H9 (cell line): ENCODE measurements at regions not wholly inside any gene's neighbourhood (a gene's known extent, or its start where the extent isn't known, plus 50 kb on each side); places are given as distances from the start of the nearest gene placed in this dataset.

Source experiments
- DNase-seq: peaks from one replicate; pipeline ENCODE4 v3.0.0-alpha.2; 2017
- H2AFZ ChIP-seq: one replicate; pipeline ENCODE4 v1.6.1; 2013; ENCODE audit warnings: mild to moderate bottlenecking, low read length, control low read depth, moderate library complexity
- H2AK5ac ChIP-seq: 2 replicates; pipeline ENCODE4 v1.6.1; 2013; ENCODE audit warnings: low read length, control low read depth, mixed read lengths; ENCODE audit not compliant: insufficient read length
- H2BK120ac ChIP-seq: one replicate; pipeline ENCODE4 v1.6.1; 2013; ENCODE audit warnings: low read depth, mild to moderate bottlenecking, low read length, control low read depth, inconsistent platforms; ENCODE audit not compliant: poor library complexity, severe bottlenecking
- H2BK12ac ChIP-seq: 2 replicates; pipeline ENCODE4 v1.6.1; 2013; ENCODE audit warnings: low read length, control low read depth, mixed read lengths, low read depth; ENCODE audit not compliant: insufficient read length
- H2BK15ac ChIP-seq: 2 replicates; pipeline ENCODE4 v1.6.1; 2013; ENCODE audit warnings: low read depth, low read length, control low read depth
- H2BK20ac ChIP-seq: one replicate; pipeline ENCODE4 v1.6.1; 2013; ENCODE audit warnings: low read depth, mild to moderate bottlenecking, low read length, control low read depth, inconsistent platforms; ENCODE audit not compliant: poor library complexity, severe bottlenecking
- H2BK5ac ChIP-seq: 2 replicates; pipeline ENCODE4 v1.6.1; 2013; ENCODE audit warnings: low read length, control low read depth, mixed read lengths; ENCODE audit not compliant: insufficient read length
- H3K14ac ChIP-seq: 2 replicates; pipeline ENCODE4 v1.6.1; 2013; ENCODE audit warnings: low read length, control low read depth; ENCODE audit not compliant: insufficient read depth
- H3K18ac ChIP-seq: 2 replicates; pipeline ENCODE4 v1.6.1; 2013; ENCODE audit warnings: low read depth, mild to moderate bottlenecking, mixed read lengths, low read length, control low read depth; ENCODE audit not compliant: insufficient read length
- H3K23ac ChIP-seq: 2 replicates; pipeline ENCODE4 v1.6.1; 2013; ENCODE audit warnings: low read length, control low read depth, mixed read lengths, low read depth; ENCODE audit not compliant: insufficient read length
- H3K23me2 ChIP-seq: 2 replicates; pipeline ENCODE4 v1.6.1; 2013; ENCODE audit warnings: low read depth, mild to moderate bottlenecking, mixed read lengths, low read length, control low read depth; ENCODE audit not compliant: insufficient read length, poor library complexity, severe bottlenecking
- H3K27ac ChIP-seq: 2 replicates; pipeline ENCODE4 v1.5.1; 2013; ENCODE audit warnings: low read length, control low read depth, mixed read lengths, low read depth; ENCODE audit not compliant: insufficient read length
- H3K27me3 ChIP-seq: 2 replicates; pipeline ENCODE4 v1.6.1; 2013; ENCODE audit warnings: low read length, control low read depth, inconsistent platforms; ENCODE audit not compliant: insufficient read depth
- H3K4ac ChIP-seq: 2 replicates; pipeline ENCODE4 v1.6.1; 2013; ENCODE audit warnings: low read depth, mild to moderate bottlenecking, control low read depth, inconsistent platforms, low read length, moderate library complexity
- H3K4me1 ChIP-seq: 2 replicates; pipeline ENCODE4 v1.6.1; 2013; ENCODE audit warnings: low read length, control low read depth, inconsistent platforms; ENCODE audit not compliant: insufficient read depth
- H3K4me2 ChIP-seq: 2 replicates; pipeline ENCODE4 v1.6.1; 2013; ENCODE audit warnings: low read length, control low read depth, mixed read lengths; ENCODE audit not compliant: insufficient read length, insufficient read depth
- H3K56ac ChIP-seq: 2 replicates; pipeline ENCODE4 v1.6.1; 2013; ENCODE audit warnings: low read depth, mild to moderate bottlenecking, mixed read lengths, low read length, control low read depth; ENCODE audit not compliant: insufficient read length
- H3K79me1 ChIP-seq: 2 replicates; pipeline ENCODE4 v1.6.1; 2013; ENCODE audit warnings: low read depth, mild to moderate bottlenecking, moderate library complexity, low read length, control low read depth, inconsistent platforms; ENCODE audit not compliant: insufficient read depth, poor library complexity, severe bottlenecking
- H3K79me2 ChIP-seq: 2 replicates; pipeline ENCODE4 v1.6.1; 2013; ENCODE audit warnings: low read length, control low read depth, inconsistent platforms; ENCODE audit not compliant: insufficient read depth
- H3K9ac ChIP-seq: 2 replicates; pipeline ENCODE4 v1.6.1; 2013; ENCODE audit warnings: low read length, control low read depth, mixed read lengths; ENCODE audit not compliant: insufficient read length; ENCODE audit errors: extremely low read depth
- H3K9me3 ChIP-seq: one replicate; pipeline ENCODE4 v1.6.1; 2013; ENCODE audit warnings: low read depth, low read length, inconsistent platforms; ENCODE audit not compliant: control insufficient read depth
- H3T11ph ChIP-seq: one replicate; pipeline ENCODE4 v1.6.1; 2013; ENCODE audit warnings: mild to moderate bottlenecking, low read length, control low read depth, inconsistent platforms
- H4K20me1 ChIP-seq: one replicate; pipeline ENCODE4 v1.6.1; 2013; ENCODE audit not compliant: control insufficient read depth, insufficient read length, insufficient read depth
- H4K5ac ChIP-seq: 2 replicates; pipeline ENCODE4 v1.6.1; 2013; ENCODE audit warnings: low read depth, mild to moderate bottlenecking, mixed read lengths, low read length, control low read depth; ENCODE audit not compliant: insufficient read length
- H4K8ac ChIP-seq: replicated peaks from 2 replicates; pipeline ENCODE4 v1.6.1; 2013; ENCODE audit warnings: low read length, control low read depth, mixed read lengths, low read depth; ENCODE audit not compliant: insufficient read length
- H4K91ac ChIP-seq: 2 replicates; pipeline ENCODE4 v1.6.1; 2013; ENCODE audit warnings: low read depth, mild to moderate bottlenecking, moderate library complexity, mixed read lengths, low read length, control low read depth; ENCODE audit not compliant: insufficient read length
- H3K27ac Mint-ChIP-seq, 3 experiments: 2 replicates in 2 of 3; 3 replicates in 1 of 3; pipeline ENCODE4 v1.8.0; 2020 to 2021; ENCODE audit warnings: mixed read lengths in 3 of 3, mild to moderate bottlenecking in 1 of 3, moderate library complexity in 1 of 3
- H3K27me3 Mint-ChIP-seq: 2 replicates; pipeline ENCODE4 v1.8.0; 2021; ENCODE audit warnings: low read depth, mild to moderate bottlenecking, moderate library complexity, mixed read lengths
- H3K36me3 Mint-ChIP-seq, 3 experiments: 2 replicates in 2 of 3; 3 replicates in 1 of 3; pipeline ENCODE4 v1.8.0; 2020 to 2021; ENCODE audit warnings: low read depth in 3 of 3, mixed read lengths in 3 of 3; ENCODE audit not compliant: insufficient read depth in 1 of 3
- H3K4me1 Mint-ChIP-seq, 2 experiments: 2 replicates each; pipeline ENCODE4 v1.8.0; 2020; ENCODE audit warnings: mixed read lengths in 2 of 2
- H3K4me3 Mint-ChIP-seq, 2 experiments: 2 replicates in 1 of 2; 3 replicates in 1 of 2; pipeline ENCODE4 v1.8.0; 2020 to 2021; ENCODE audit warnings: mild to moderate bottlenecking in 2 of 2, mixed read lengths in 2 of 2, moderate library complexity in 1 of 2
- H3K9me3 Mint-ChIP-seq, 2 experiments: 2 replicates in 1 of 2; 3 replicates in 1 of 2; pipeline ENCODE4 v1.8.0; 2020; ENCODE audit warnings: mild to moderate bottlenecking in 2 of 2, mixed read lengths in 2 of 2, moderate library complexity in 1 of 2
- CTCF ChIP-seq: fragments of 200-600 bp; sonication (generic); conservative IDR thresholded peaks from 3 replicates; pipeline ENCODE4 v1.8.0; 2021; ENCODE audit warnings: antibody characterized with exemption, mild to moderate bottlenecking
- WGBS: extraction: QIAGEN DNeasy Blood & Tissue Kit; methylation state at CpG from one replicate; pipeline ENCODE4 v1.1.7; 2013; ENCODE audit warnings: missing lambda C conversion rate, low lambda C conversion rate, mixed read lengths; ENCODE audit not compliant: insufficient read length; ENCODE audit errors: extremely low coverage; 5-methylcytosine and 5-hydroxymethylcytosine counted together

DNA sequence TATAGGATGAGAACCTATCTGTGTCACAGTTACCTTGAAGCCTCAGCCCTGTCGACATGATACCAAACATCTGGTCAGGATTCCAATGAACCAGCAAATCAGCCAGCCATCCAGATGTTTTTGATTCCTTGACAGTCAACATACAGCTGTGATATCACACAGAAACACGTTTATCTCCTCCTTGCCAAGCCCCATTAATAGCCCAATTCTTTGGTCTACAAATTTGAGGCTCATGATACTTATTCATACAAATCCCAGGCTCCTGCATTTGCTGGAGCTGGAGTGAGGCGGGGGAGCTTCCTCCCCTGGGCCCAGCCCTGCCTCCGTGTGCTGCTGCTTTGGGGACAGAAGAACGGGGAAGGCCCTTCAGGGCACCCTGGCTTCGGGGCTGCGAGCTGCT, 611.6 kb upstream of the SALL3 start:
- Histone ChIP-seq H3K4ac (no peak overlapping the region), H2AK5ac (no peak overlapping the region), H3K79me1 (no peaks in the 10 kb centered on the region), H3T11ph (no peak overlapping the region), H3K9ac (no peak overlapping the region), H3K4me2 (no peak overlapping the region), H2AFZ (no peak overlapping the region), H3K27ac (no peak overlapping the region), H3K79me2 (no peaks in the 10 kb centered on the region), H4K91ac (no peak overlapping the region), H4K5ac (no peak overlapping the region), H2BK15ac (no peak overlapping the region), H3K14ac (no peak overlapping the region), H2BK12ac (no peak overlapping the region), H2BK20ac (no peak overlapping the region), H2BK5ac (no peak overlapping the region), H3K23me2 (no peaks in the 10 kb centered on the region), H2BK120ac (no peak overlapping the region), H3K4me1 (0 out of 2 replicates have a peak, but pooled peaks cover 2% of the 10 kb centered on the region), H4K8ac (no peak overlapping the region), H3K56ac (no peak overlapping the region), H3K9me3 (no peaks in the 10 kb centered on the region), H3K27me3 (no peaks in the 10 kb centered on the region), H3K18ac (no peak overlapping the region), H4K20me1 (no peaks in the 10 kb centered on the region), H3K23ac (no peak overlapping the region)
- Mint-ChIP-seq H3K36me3 (no peaks in the 10 kb centered on the region), H3K27me3 (no peaks in the 10 kb centered on the region), H3K4me3 (no peak overlapping the region), H3K9me3 (no peaks in the 10 kb centered on the region), H3K27ac (no peak overlapping the region), H3K4me1 (peaks cover 0 to 6% of the 10 kb centered on the region in 2 experiments; a peak in 3 of 4 replicates)
- WGBS = no CpG with 5 or more reads among the region's 7 CpGs
- DNase-seq = no peak
- TF ChIP-seq CTCF = no peak
